ENCODE measurements at regions not wholly inside any gene's neighbourhood (a gene's known extent, or its start where the extent isn't known, plus 50 kb on each side); places are given as distances from the start of the nearest gene placed in this dataset.

- no peaks in the 10 kb centered on the region for H3K27me3 Mint-ChIP-seq
- H3K27ac Mint-ChIP-seq, result no peak overlapping the region
- no peaks in the 10 kb centered on the region for H3K9me3 Mint-ChIP-seq
- ChIA-PET POLR2A (no interaction called here), CTCF (no interaction called here)
- no peak overlapping the region for H3K4me3 Mint-ChIP-seq
- DNase-seq, result no peak
- H3K4me1 Mint-ChIP-seq, result no peaks in the 10 kb centered on the region
- no peaks in the 10 kb centered on the region for H3K36me3 Mint-ChIP-seq (ENCODE audit: low read depth)
These were observed 383.8 kb downstream of the TNS3 start for GRCh38 chr7:47198159-47198558.

- Mint-ChIP-seq H3K36me3 (ENCODE audit: low read depth) (no peaks in the 10 kb centered on the region), H3K4me3 (no peak overlapping the region), H3K27ac (no peak overlapping the region), H3K27me3 (no peaks in the 10 kb centered on the region), H3K9me3 (no peaks in the 10 kb centered on the region), H3K4me1 (no peaks in the 10 kb centered on the region)
- ChIA-PET POLR2A (no interaction called here), CTCF (no interaction called here)
- DNase-seq, result no peak
These were observed 384.4 kb downstream of the TNS3 start for GRCh38 chr7:47197486-47197885.

GRCh38 chr7:47196737-47197136 is 385.2 kb downstream of the TNS3 start:
- no peak overlapping the region for H3K27ac Mint-ChIP-seq
- ChIA-PET CTCF (no interaction called here), POLR2A (no interaction called here)
- H3K4me3 Mint-ChIP-seq, result no peak overlapping the region
- H3K36me3 Mint-ChIP-seq (ENCODE audit: low read depth), result no peaks in the 10 kb centered on the region
- no peak for DNase-seq
- no peaks in the 10 kb centered on the region for H3K4me1 Mint-ChIP-seq
- no peaks in the 10 kb centered on the region for H3K9me3 Mint-ChIP-seq
- no peaks in the 10 kb centered on the region for H3K27me3 Mint-ChIP-seq

- H3K4me1 Mint-ChIP-seq, result no peaks in the 10 kb centered on the region
- ChIA-PET CTCF (no interaction called here), POLR2A (no interaction called here)
- H3K27me3 Mint-ChIP-seq, result no peaks in the 10 kb centered on the region
- no peak for DNase-seq
- H3K27ac Mint-ChIP-seq, result no peak overlapping the region
- H3K36me3 Mint-ChIP-seq (ENCODE audit: low read depth), result no peaks in the 10 kb centered on the region
- no peak overlapping the region for H3K4me3 Mint-ChIP-seq
- no peaks in the 10 kb centered on the region for H3K9me3 Mint-ChIP-seq
These were observed 385.7 kb downstream of the TNS3 start for GRCh38 chr7:47196106-47196645.

- Mint-ChIP-seq H3K4me1 (no peaks in the 10 kb centered on the region), H3K27me3 (no peaks in the 10 kb centered on the region), H3K9me3 (no peaks in the 10 kb centered on the region), H3K4me3 (no peak overlapping the region), H3K36me3 (ENCODE audit: low read depth) (no peaks in the 10 kb centered on the region), H3K27ac (no peak overlapping the region)
- CTCF ChIA-PET, result no interaction called here
- POLR2A ChIA-PET, result no interaction called here
- DNase-seq, result no peak
These were observed 386.3 kb downstream of the TNS3 start for GRCh38 chr7:47195641-47196040.

- ChIA-PET POLR2A (no interaction called here), CTCF (no interaction called here)
- Mint-ChIP-seq H3K27ac (no peak overlapping the region), H3K27me3 (no peaks in the 10 kb centered on the region), H3K4me3 (no peak overlapping the region), H3K36me3 (ENCODE audit: low read depth) (no peaks in the 10 kb centered on the region), H3K4me1 (no peaks in the 10 kb centered on the region), H3K9me3 (no peaks in the 10 kb centered on the region)
- DNase-seq, result no peak
These were observed 387.3 kb downstream of the TNS3 start for GRCh38 chr7:47194516-47195057.

GRCh38 chr7:47192978-47193377 is 388.9 kb downstream of the TNS3 start:
- no peaks in the 10 kb centered on the region for H3K4me1 Mint-ChIP-seq
- CTCF ChIA-PET, result no interaction called here

GRCh38 chr7:47191876-47192291 is 390.0 kb downstream of the TNS3 start:
- Mint-ChIP-seq H3K9me3 (no peaks in the 10 kb centered on the region), H3K27ac (no peak overlapping the region), H3K27me3 (no peaks in the 10 kb centered on the region), H3K36me3 (ENCODE audit: low read depth) (no peaks in the 10 kb centered on the region), H3K4me1 (no peaks in the 10 kb centered on the region), H3K4me3 (no peak overlapping the region)
- ChIA-PET POLR2A (no interaction called here), CTCF (no interaction called here)
- DNase-seq, result no peak

More at GRCh38 chr7:47192978-47193377, 388.9 kb downstream of the TNS3 start:
- H3K9me3 Mint-ChIP-seq, result no peaks in the 10 kb centered on the region
- POLR2A ChIA-PET, result no interaction called here
- H3K36me3 Mint-ChIP-seq (ENCODE audit: low read depth), result no peaks in the 10 kb centered on the region
- no peak overlapping the region for H3K27ac Mint-ChIP-seq
- no peak overlapping the region for H3K4me3 Mint-ChIP-seq
- no peaks in the 10 kb centered on the region for H3K27me3 Mint-ChIP-seq
- DNase-seq, result no peak

- Mint-ChIP-seq H3K9me3 (no peaks in the 10 kb centered on the region), H3K27ac (no peak overlapping the region), H3K27me3 (no peaks in the 10 kb centered on the region), H3K36me3 (ENCODE audit: low read depth) (no peaks in the 10 kb centered on the region), H3K4me1 (no peaks in the 10 kb centered on the region), H3K4me3 (no peak overlapping the region)
- CTCF ChIA-PET, result no interaction called here
- DNase-seq, result no peak
- POLR2A ChIA-PET, result no interaction called here
These were observed 390.6 kb downstream of the TNS3 start for GRCh38 chr7:47191316-47191715.

GRCh38 chr7:47190462-47190861 is 391.4 kb downstream of the TNS3 start:
- no peaks in the 10 kb centered on the region for H3K36me3 Mint-ChIP-seq (ENCODE audit: low read depth)
- POLR2A ChIA-PET, result no interaction called here

GRCh38 chr7:47188653-47189315 is 393.1 kb downstream of the TNS3 start:
- ChIA-PET POLR2A (no interaction called here), CTCF (no interaction called here)
- no peak overlapping the region for H3K27ac Mint-ChIP-seq
- no peaks in the 10 kb centered on the region for H3K27me3 Mint-ChIP-seq
- H3K36me3 Mint-ChIP-seq (ENCODE audit: low read depth), result no peaks in the 10 kb centered on the region
- H3K9me3 Mint-ChIP-seq, result no peaks in the 10 kb centered on the region
- H3K4me1 Mint-ChIP-seq, result no peaks in the 10 kb centered on the region
- no peak for DNase-seq
- no peak overlapping the region for H3K4me3 Mint-ChIP-seq

More at GRCh38 chr7:47190462-47190861, 391.4 kb downstream of the TNS3 start:
- Mint-ChIP-seq H3K9me3 (no peaks in the 10 kb centered on the region), H3K27me3 (no peaks in the 10 kb centered on the region), H3K4me1 (no peaks in the 10 kb centered on the region), H3K4me3 (no peak overlapping the region), H3K27ac (no peak overlapping the region)
- CTCF ChIA-PET, result no interaction called here
- no peak for DNase-seq

- H3K27ac Mint-ChIP-seq, result no peak overlapping the region
- H3K4me1 Mint-ChIP-seq, result no peaks in the 10 kb centered on the region
- ChIA-PET CTCF (interaction anchor here (0.6 kb wide), 1 partner anchor 69 kb away, joined by 3 read pairs; no protein-coding TSS in a partner anchor), POLR2A (interaction anchor here (0.6 kb wide), 1 partner anchor 1275 kb away, joined by 5 read pairs; no protein-coding TSS in a partner anchor)
- no peaks in the 10 kb centered on the region for H3K36me3 Mint-ChIP-seq (ENCODE audit: low read depth)
- no peak overlapping the region for H3K4me3 Mint-ChIP-seq
- H3K9me3 Mint-ChIP-seq, result no peaks in the 10 kb centered on the region
- no peak for DNase-seq
- no peaks in the 10 kb centered on the region for H3K27me3 Mint-ChIP-seq
These were observed 393.8 kb downstream of the TNS3 start for GRCh38 chr7:47188136-47188535.

- no peaks in the 10 kb centered on the region for H3K36me3 Mint-ChIP-seq (ENCODE audit: low read depth)
- no peak for DNase-seq
- no peak overlapping the region for H3K27ac Mint-ChIP-seq
- H3K27me3 Mint-ChIP-seq, result no peaks in the 10 kb centered on the region
- POLR2A ChIA-PET, result no interaction called here
- CTCF ChIA-PET, result no interaction called here
- no peaks in the 10 kb centered on the region for H3K4me1 Mint-ChIP-seq
- H3K4me3 Mint-ChIP-seq, result no peak overlapping the region
- H3K9me3 Mint-ChIP-seq, result no peaks in the 10 kb centered on the region
These were observed 395.6 kb downstream of the TNS3 start for GRCh38 chr7:47186316-47186715.

GRCh38 chr7:47185839-47186238 is 396.1 kb downstream of the TNS3 start:
- ChIA-PET CTCF (no interaction called here), POLR2A (no interaction called here)
- no peaks in the 10 kb centered on the region for H3K9me3 Mint-ChIP-seq
- H3K4me3 Mint-ChIP-seq, result no peak overlapping the region
- no peaks in the 10 kb centered on the region for H3K4me1 Mint-ChIP-seq
- H3K27me3 Mint-ChIP-seq, result no peaks in the 10 kb centered on the region
- no peak overlapping the region for H3K27ac Mint-ChIP-seq
- DNase-seq, result no peak
- no peaks in the 10 kb centered on the region for H3K36me3 Mint-ChIP-seq (ENCODE audit: low read depth)

Measured in activated CD4-positive, alpha-beta T cell treated with anti-CD3 and anti-CD28 coated beads, Interleukin-2, amount 10 ng/mL, durations not matched to agents 7 days and 5 days (primary cell).